Caco-2 (cell line): ENCODE measurements at regions not wholly inside any gene's neighbourhood (a gene's known extent, or its start where the extent isn't known, plus 50 kb on each side); places are given as distances from the start of the nearest gene placed in this dataset.

ENCODE experiments used
- BruUV-seq: library from RNA; stranded (reverse); fragments of 400-500 nt; replicated peaks from 2 replicates; lab custom pipeline; 2021; lab: Mats Ljungman, UMichigan
- CTCF ChIA-PET: fragments of 300-600 bp; sonication (Branson Sonifier 250); formaldehyde crosslinking; loops from one replicate; lab custom pipeline; 2022; ENCODE audit warnings: antibody characterized with exemption; lab: Charles Lee
- POLR2A ChIA-PET: fragments of 300-600 bp; sonication (Branson Sonifier 250); formaldehyde crosslinking; loops from one replicate; lab custom pipeline; 2022; ENCODE audit warnings: antibody characterized with exemption; lab: Charles Lee
- DNase-seq, 2 experiments: peaks; one replicate each; pipeline versions ENCODE4 v3.0.0 to v3.0.0-alpha.2; 2020 to 2022
- H3K27me3 ChIP-seq: replicated peaks from 2 replicates; pipeline ENCODE4 v1.6.0; 2011; ENCODE audit warnings: low read length; ENCODE audit not compliant: control insufficient read depth, insufficient read depth
- H3K36me3 ChIP-seq: 2 replicates; pipeline ENCODE4 v1.5.1; 2011; ENCODE audit warnings: low read length; ENCODE audit not compliant: control insufficient read depth, insufficient read depth
- H3K4me1 ChIP-seq: fragments of 250-450 bp; sonication (Bioruptor Pico); 2 replicates; pipeline ENCODE4 v1.5.1; 2020; ENCODE audit warnings: mild to moderate bottlenecking
- H3K4me3 ChIP-seq: 2 replicates; pipeline ENCODE4 v1.5.1; 2011; ENCODE audit warnings: low read depth, mild to moderate bottlenecking, control low read depth, low read length
- H3K9me3 ChIP-seq: fragments of 250-450 bp; sonication (Bioruptor Pico); 2 replicates; pipeline ENCODE4 v1.5.1; 2020; ENCODE audit warnings: mild to moderate bottlenecking, moderate library complexity
- H3K27ac Mint-ChIP-seq: one replicate; pipeline ENCODE4 v1.8.0; 2022; ENCODE audit warnings: mixed read lengths; ENCODE audit not compliant: unreplicated experiment
- H3K27me3 Mint-ChIP-seq: one replicate; pipeline ENCODE4 v1.8.0; 2022; ENCODE audit warnings: mixed read lengths; ENCODE audit not compliant: insufficient read depth, unreplicated experiment
- H3K36me3 Mint-ChIP-seq: one replicate; pipeline ENCODE4 v1.8.0; 2022; ENCODE audit warnings: mild to moderate bottlenecking, mixed read lengths; ENCODE audit not compliant: insufficient read depth, unreplicated experiment
- H3K4me1 Mint-ChIP-seq: one replicate; pipeline ENCODE4 v1.8.0; 2022; ENCODE audit warnings: low read depth, mixed read lengths; ENCODE audit not compliant: unreplicated experiment
- H3K4me3 Mint-ChIP-seq: one replicate; pipeline ENCODE4 v1.8.0; 2022; ENCODE audit warnings: mild to moderate bottlenecking, moderate library complexity, mixed read lengths; ENCODE audit not compliant: unreplicated experiment
- H3K9me3 Mint-ChIP-seq: one replicate; pipeline ENCODE4 v1.8.0; 2022; ENCODE audit warnings: mixed read lengths; ENCODE audit not compliant: unreplicated experiment
- intact Hi-C: fragments of 100-400 bp; cut with micrococcal nuclease; formaldehyde crosslinking; loops from one replicate; pipeline ENCODE4 v1.10.0; 2022; ENCODE audit not compliant: unreplicated experiment
- TF ChIP-seq, protein P1 (sequence below), 2 experiments: fragments of 200-600 bp in 1 of 2; IDR thresholded peaks; 1 replicate in 1 of 2; 2 replicates in 1 of 2; pipeline versions ENCODE4 v1.5.1 to v1.8.0; 2011 to 2022; ENCODE audit warnings: antibody characterized with exemption in 1 of 2, control low read depth in 1 of 2, inconsistent platforms in 1 of 2, low read depth in 1 of 2, low read length in 1 of 2, mild to moderate bottlenecking in 1 of 2, moderate library complexity in 1 of 2; ENCODE audit not compliant: insufficient read depth in 1 of 2, severe bottlenecking in 1 of 2, unreplicated experiment in 1 of 2

DNA sequence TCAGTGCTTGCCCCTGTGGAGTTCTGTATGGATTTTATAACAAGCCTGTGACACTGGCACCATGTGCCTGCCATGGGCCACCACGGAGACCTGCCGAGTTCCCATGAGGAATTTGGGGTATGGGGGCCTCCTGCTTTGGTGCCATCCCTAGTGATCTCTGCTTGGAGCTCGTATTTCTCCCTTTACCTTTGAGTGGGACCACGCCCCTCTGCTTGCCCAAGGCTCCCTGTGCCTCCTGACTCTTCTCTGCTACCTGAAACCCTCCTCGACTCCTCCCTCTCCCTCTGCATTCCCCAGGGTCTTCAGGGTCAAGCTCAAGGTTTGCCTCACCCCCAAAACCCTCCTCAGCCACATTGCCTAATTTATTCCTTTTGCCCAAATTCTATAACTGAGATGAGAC lies 225.0 kb downstream of the BUB3 start:
- Mint-ChIP-seq H3K4me3 (no peak overlapping the region), H3K36me3 (no peaks in the 10 kb centered on the region), H3K4me1 (no peaks in the 10 kb centered on the region), H3K9me3 (no peaks in the 10 kb centered on the region), H3K27ac (no peak overlapping the region), H3K27me3 (peaks cover 18% of the 10 kb centered on the region)
- H3K9me3 ChIP-seq = no peaks in the 10 kb centered on the region
- BruUV-seq = no TSS peak
- no peaks in the 10 kb centered on the region for H3K36me3 ChIP-seq
- TF ChIP-seq, protein P1, sequence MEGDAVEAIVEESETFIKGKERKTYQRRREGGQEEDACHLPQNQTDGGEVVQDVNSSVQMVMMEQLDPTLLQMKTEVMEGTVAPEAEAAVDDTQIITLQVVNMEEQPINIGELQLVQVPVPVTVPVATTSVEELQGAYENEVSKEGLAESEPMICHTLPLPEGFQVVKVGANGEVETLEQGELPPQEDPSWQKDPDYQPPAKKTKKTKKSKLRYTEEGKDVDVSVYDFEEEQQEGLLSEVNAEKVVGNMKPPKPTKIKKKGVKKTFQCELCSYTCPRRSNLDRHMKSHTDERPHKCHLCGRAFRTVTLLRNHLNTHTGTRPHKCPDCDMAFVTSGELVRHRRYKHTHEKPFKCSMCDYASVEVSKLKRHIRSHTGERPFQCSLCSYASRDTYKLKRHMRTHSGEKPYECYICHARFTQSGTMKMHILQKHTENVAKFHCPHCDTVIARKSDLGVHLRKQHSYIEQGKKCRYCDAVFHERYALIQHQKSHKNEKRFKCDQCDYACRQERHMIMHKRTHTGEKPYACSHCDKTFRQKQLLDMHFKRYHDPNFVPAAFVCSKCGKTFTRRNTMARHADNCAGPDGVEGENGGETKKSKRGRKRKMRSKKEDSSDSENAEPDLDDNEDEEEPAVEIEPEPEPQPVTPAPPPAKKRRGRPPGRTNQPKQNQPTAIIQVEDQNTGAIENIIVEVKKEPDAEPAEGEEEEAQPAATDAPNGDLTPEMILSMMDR (IDR thresholded peaks at IDR 0.05; ENCODE audit: insufficient read depth in 1 of 2, low read depth in 1 of 2, low read length in 1 of 2, severe bottlenecking in 1 of 2, unreplicated experiment in 1 of 2) = no peak
- POLR2A ChIA-PET = no interaction called here
- no peak for DNase-seq
- H3K4me1 ChIP-seq = peaks cover 9% of the 10 kb centered on the region; the same call in 1 of the 2 replicates
- CTCF ChIA-PET = no interaction called here
- intact Hi-C loops = no loop called here
- H3K4me3 ChIP-seq = no peak overlapping the region
- H3K27me3 ChIP-seq = no peaks in the 10 kb centered on the region

DNA sequence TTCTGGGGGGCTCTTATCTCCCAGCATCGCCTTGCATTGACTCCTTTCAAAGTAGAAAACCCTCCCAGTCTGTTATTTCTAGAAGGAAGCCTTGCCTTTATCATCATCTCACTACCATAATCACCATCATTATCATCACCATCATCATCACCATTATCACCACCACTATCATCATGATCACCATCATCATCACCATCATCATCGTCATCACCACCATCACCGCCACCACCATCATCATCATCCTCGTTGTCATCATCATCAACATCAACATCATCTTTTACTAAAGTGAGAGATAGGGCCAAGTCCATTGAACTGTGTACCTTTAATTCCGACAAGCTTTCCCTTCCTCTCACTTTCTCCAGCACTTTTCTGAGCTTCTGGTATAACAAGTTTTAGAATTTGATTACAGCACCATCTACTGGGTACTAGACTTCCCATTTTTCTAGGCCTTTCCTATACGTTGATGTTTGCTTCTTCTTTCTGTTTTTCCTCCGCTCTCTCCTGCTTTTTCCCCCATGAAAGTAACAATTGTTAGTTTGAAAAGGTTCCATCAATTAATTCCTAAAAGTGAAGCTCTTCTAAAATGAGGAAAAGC lies 226.4 kb downstream of the BUB3 start:
- peaks cover 9% of the 10 kb centered on the region; the same call in 1 of the 2 replicates for H3K4me1 ChIP-seq
- Mint-ChIP-seq H3K9me3 (no peaks in the 10 kb centered on the region), H3K27me3 (peaks cover 18% of the 10 kb centered on the region), H3K36me3 (no peaks in the 10 kb centered on the region), H3K4me3 (no peak overlapping the region), H3K27ac (no peak overlapping the region), H3K4me1 (no peaks in the 10 kb centered on the region)
- H3K36me3 ChIP-seq = no peaks in the 10 kb centered on the region
- POLR2A ChIA-PET = no interaction called here
- TF ChIP-seq, protein P1 (IDR thresholded peaks at IDR 0.05; ENCODE audit: insufficient read depth in 1 of 2, low read depth in 1 of 2, low read length in 1 of 2, severe bottlenecking in 1 of 2, unreplicated experiment in 1 of 2) = peak in 1 of 2 experiments; percentile 48
- CTCF ChIA-PET = interaction anchor here (0.6 to 1.6 kb wide), 7 partner anchors 227 to 337 kb away, joined by 3 to 15 read pairs (median 6); partner anchors contain the start of gene BUB3
- intact Hi-C loops = loop anchor here (1.0 to 2.0 kb wide), 2 partner anchors 248 to 337 kb away; no protein-coding TSS in a partner anchor
- H3K9me3 ChIP-seq = peaks cover 2% of the 10 kb centered on the region; the same call in 1 of the 2 replicates
- no peak for DNase-seq
- H3K27me3 ChIP-seq = no peaks in the 10 kb centered on the region; the same call in 1 of the 2 replicates
- H3K4me3 ChIP-seq = no peak overlapping the region
- no TSS peak for BruUV-seq

DNA sequence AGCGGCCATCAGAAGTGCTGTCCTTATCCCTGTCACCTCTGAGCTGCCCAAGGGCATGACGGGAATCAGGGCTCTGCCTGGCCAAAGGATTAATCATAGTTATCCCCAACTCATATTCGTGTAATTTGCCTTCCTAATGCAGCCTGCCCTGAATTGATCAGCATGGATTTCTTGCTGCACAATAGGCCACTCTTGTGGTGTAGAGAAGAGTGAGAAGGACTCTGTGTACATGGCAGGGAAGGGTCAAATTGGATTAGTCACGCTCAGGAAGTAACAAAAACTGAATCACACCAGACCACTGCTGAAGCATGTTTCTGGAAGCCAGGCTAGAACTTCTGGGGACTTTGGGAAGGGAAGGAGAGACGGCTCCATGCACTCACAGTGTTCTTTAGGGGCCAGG lies 227.0 kb downstream of the BUB3 start:
- H3K36me3 ChIP-seq = no peaks in the 10 kb centered on the region
- H3K4me1 ChIP-seq = peaks cover 9% of the 10 kb centered on the region; the same call in 1 of the 2 replicates
- Mint-ChIP-seq H3K27ac (no peak overlapping the region), H3K27me3 (peaks cover 18% of the 10 kb centered on the region), H3K4me3 (no peak overlapping the region), H3K4me1 (no peaks in the 10 kb centered on the region), H3K36me3 (no peaks in the 10 kb centered on the region), H3K9me3 (no peaks in the 10 kb centered on the region)
- no peak for DNase-seq
- H3K9me3 ChIP-seq = peaks cover 9% of the 10 kb centered on the region; the same call in 1 of the 2 replicates
- TF ChIP-seq, protein P1 (IDR thresholded peaks at IDR 0.05; ENCODE audit: insufficient read depth in 1 of 2, low read depth in 1 of 2, low read length in 1 of 2, severe bottlenecking in 1 of 2, unreplicated experiment in 1 of 2) = no peak
- intact Hi-C loops = loop anchor here (2.0 kb wide), 1 partner anchor 248 kb away; no protein-coding TSS in a partner anchor
- ChIA-PET POLR2A (no interaction called here), CTCF (interaction anchor here (0.9 to 1.6 kb wide), 5 partner anchors 242 to 337 kb away, joined by 5 to 15 read pairs (median 9); no protein-coding TSS in a partner anchor)
- no TSS peak for BruUV-seq
- H3K27me3 ChIP-seq = no peaks in the 10 kb centered on the region; the same call in 1 of the 2 replicates
- no peak overlapping the region for H3K4me3 ChIP-seq
